HG02623 (cell line): ENCODE measurements at regions not wholly inside any gene's neighbourhood (a gene's known extent, or its start where the extent isn't known, plus 50 kb on each side); places are given as distances from the start of the nearest gene placed in this dataset.

ENCODE experiments used
- ATAC-seq: cut with Tn5 transposase; IDR thresholded peaks from one replicate; pipeline ENCODE4 v1.9.1; 2021; ENCODE audit warnings: moderate library complexity; ENCODE audit not compliant: unreplicated experiment

DNA sequence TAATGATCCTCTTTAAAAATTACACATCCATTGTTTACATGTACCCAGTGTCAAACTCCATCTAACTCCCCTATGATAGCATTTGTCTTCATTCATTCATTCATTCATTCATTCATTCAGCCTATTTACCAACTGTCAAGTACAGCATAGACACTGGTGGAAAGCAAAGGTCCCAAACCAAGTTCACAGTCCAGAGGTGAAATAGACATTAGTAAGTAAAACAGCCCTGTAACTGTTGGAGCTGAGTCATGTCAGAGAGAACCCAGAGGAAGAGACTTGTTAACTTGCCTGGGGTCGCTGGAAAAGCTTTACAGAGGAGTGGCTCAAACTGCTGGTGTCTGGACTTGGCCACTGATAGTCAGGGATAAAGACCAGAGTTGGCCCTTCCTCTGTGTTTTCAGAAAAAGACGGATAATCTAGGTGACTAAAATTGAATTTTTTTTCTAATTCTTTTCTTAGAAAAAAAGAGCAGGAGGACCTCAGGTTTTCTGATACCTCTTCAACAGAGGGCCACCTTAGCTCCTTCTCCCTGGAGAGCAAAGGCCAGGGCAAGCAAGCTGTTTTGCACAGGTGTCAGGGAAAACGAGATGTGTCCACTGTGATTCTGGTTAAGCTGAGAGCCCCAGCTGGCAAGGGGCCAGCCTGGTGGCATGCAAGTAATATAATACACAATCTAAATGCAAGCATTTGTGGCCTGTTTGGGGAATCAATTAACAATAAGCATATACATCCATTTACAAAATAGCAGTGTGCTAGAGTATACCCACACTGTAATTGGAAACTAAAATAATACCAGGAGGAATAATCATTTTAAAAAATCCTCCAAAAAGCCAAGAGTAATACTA is 96.7 kb upstream of the SLC14A2 start:
- ATAC-seq, result no peak

DNA sequence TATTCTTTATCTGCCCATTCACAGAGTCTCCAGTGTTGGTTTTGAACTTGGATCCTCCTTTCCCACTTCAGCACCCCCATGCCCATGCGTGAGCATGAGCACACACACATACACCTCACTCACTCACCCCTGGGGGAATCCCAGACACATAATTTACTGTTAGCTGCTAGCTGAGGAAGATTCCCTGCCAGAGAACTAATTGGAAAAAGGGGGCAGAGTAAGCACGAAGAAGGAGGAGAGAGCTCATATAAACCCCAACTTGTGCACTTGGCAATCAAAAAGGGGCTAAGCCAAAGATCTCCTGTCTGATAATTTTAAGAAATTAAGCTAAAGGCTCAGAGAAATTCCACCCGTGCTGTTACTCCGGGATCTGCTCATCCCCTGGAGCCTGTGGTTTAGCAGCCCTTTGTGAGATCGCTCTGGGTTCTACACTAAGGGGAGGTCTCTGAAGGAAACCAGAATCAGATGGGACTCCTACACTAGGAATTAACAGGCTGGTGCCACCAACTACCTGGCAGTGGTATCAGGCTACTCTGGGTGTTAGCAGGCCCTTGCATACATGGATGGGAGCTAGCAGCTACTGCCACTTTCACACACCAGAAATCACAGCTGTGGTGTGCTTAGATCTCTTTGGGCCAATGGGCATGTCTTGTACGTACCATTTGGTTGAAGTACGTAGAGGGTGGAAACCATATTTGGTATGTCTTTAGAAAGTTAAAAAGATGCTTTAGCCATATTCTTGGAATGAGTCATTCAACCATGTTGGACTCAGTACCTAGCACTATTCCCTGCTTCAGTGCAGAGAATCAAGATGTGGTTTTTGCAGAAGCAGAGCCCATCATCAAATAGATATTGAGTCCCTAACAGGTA is 95.6 kb upstream of the SLC14A2 start:
- no peak for ATAC-seq

DNA sequence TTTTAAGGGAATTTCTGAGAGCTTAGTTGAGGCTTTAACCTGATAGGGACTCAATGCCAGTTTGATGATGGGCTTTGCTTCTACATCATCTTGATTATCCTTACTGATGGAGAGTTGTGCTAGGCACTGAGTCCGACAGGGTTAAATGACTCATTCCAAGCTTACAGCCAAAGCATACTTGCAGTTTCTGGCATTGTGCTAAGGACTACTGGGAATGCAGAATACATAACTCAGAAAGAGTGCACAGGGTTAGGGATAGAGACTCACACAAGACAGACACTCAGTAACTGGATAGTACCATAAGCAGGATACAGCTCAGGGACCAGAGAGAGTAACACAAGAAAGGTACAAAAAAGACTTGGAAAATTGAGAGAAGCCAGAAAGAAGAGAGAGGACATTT is 94.1 kb upstream of the SLC14A2 start:
- no peak for ATAC-seq

DNA sequence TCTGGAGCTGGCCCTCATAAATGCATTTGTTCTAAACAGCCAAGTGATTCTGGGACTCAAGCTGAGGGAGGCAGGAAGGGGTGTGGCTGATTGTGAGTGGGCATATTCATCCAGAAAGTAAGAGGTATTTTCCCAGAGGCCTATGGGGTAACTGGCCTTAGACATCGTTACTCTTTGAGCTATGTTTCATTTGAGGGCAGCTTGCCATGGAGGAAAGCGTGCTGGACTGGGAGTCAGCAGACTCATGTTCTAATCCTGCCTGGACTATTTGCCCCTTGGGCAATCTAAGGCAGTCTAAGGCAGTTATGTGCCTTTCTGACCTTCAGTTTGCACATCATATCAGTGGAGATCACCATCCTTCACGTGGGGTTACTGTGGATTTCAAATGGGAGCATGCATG is 93.5 kb upstream of the SLC14A2 start:
- peak; percentile 47 for ATAC-seq

DNA sequence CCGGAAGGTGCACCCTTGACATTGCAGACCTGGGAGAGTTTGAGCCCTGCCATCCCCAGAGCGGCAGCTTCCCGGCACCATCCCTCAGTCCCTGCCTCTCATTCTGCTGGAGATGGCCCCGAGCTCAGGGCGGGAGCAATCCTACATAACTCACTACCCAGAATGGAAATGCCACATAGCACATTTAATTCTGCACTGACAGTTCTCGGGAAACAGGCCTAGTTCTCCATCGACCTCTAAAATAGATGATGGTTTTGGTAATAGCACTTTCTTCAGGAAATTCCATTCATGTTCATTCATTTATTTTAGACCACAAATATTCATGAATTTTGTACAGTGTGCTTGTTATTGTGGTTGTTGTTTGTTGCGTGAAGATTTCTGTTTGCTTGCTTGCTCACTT is 92.9 kb upstream of the SLC14A2 start:
- no peak for ATAC-seq

DNA sequence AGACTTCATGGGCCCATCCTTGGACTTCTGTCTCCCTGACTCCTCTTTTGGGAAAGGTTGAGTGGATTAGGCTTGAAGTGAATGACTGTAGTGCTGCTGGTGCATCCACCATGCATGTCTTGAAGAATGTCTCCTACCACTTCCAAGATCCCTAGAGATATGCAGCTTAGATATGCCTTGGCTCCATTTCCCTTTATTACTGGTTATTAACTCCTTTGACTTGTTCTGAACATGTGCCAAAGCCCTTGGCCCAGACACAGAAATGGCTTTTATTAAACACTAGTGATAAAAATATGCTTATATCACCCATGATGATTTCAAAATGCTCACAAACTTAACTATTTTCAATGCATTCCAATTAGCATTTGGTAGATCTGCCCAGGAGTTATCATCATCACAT is 90.0 kb upstream of the SLC14A2 start:
- ATAC-seq, result no peak

DNA sequence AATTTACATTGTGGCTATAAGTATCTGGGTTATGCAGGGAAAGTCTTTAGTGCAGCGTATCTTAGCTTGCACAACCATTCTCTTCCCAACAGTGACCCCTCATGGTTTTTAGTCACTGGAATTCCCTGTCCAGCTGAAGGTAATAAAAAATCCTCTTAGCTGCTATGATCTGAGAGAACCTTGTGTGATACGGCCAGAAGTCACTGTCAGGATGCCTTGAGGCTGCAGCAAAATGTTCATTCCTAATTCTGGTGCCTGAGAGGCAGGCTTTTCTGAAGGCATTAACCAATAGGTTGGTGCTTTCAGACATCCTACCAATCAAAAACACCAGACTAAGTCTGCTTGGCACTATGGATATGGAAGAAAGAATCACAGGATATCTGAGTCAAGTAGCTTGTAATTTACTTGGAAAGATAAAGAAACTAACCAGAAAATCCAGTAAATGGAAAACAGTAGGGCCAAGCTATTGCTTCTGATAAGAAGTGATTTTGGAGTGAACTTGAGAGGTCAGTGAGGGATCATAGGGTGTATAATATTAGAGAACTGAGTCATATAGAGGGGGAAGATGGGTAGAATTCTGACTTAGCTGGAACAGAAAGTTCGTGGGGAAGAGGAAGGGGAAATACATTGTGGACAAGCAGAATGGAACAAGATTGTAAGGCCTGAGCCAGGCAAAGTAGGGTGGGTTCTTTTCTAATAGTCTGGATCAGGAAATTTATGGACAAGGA is 89.0 kb upstream of the SLC14A2 start:
- no peak for ATAC-seq

DNA sequence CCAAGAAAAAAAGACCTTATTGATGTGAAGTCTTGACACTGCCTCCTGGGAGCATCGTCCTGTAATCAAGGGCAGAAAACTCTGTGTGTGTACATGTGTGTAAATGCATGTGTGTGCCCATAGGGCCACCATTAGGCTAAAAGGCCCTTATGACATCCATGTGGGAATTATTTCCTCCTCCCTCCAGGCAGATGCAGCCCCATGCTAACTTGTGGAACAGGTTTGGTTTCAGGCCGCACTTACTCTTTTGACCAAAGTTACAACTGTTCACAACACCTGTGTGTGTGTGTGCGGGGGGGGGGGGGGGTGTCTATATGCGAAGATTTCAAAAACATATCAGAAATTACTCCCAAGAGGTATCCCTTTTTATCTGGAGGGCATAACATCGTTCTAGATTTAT is 87.4 kb upstream of the SLC14A2 start:
- no peak for ATAC-seq

DNA sequence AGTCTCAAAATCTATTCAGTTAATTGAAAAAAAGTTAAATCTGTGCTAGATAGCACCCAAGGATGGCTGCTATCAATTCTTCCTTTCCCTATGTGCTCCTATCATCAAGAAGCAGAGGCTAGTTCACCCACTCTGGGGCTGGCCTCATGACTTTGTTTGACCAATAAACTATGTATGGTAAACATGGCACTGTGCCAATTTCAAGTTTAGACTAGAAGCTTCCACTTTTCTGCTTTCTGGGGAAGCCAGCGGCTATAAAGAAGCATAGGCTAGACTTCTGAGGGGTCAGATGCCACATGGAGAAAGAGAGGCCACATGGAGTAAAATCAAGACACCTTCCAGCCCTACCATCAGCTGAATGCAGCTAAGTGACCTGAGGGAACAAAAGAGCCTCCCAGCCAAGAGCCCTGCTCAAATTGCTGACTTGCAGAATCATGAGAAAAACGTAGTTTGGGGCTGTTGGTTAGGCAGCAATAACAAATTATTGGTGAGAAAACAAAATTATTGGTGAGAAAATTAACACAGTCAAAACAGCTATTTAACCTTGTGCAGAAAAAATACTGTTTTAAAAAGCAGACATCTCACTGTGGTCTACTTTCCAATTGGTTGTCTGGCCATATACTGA is 86.5 kb upstream of the SLC14A2 start:
- no peak for ATAC-seq

DNA sequence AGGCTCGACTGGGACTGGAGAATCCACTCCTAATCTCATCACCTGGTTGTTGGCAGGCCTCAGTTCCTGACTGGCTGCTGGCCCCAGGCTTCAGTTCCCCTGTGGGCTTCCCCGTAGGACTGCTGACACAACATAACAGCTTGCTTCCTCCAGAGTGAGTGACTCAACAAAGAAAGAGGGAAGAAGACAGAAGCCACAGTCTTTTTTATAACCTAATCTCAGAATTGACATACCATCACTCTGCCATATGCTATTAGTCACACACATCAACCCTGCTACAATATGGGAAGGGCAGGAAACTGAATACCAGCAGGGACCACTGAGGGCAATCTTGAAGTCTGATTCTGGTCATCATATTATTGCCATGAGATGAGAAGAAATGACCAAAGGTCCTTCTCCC is 76.8 kb upstream of the SLC14A2 start:
- ATAC-seq, result no peak

DNA sequence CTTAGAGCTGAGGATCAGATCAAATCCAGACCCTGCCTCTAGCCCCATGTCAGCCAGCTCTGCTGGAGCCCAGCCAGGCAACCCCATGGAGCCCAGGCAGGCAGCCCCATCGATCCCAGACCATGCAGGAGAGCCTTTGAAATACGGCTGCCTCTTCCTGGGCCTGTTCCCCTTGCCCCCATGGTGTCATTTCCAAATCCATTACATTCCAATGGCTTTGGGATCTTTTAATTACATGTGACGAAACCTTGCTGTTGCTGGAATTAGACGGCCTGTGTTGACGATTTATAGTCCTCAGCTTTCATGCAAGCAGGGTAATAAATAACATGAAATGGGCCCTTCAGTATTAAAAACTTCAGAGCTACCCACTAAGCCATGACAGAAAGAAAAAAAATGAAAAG is 75.8 kb upstream of the SLC14A2 start:
- ATAC-seq, result no peak

DNA sequence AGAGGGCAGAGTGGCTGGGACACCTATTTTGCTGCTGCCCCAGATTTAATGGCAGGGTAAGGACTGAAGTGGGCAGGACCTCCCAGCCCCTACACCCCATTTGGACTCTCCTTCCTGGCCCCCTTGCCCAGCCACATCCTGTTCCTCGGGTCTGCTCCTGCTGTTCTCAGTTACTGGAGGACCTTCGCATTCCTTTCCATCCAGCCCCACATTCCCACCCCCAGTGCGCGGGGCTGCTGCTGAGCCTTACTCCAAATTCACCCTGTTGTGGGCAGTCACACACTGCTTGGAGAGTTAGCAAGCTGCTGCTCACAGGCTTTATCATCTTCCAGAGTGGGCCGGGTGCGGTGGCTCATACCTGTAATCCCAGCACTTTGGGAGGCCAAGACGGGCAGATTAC is 75.2 kb upstream of the SLC14A2 start:
- no peak for ATAC-seq

DNA sequence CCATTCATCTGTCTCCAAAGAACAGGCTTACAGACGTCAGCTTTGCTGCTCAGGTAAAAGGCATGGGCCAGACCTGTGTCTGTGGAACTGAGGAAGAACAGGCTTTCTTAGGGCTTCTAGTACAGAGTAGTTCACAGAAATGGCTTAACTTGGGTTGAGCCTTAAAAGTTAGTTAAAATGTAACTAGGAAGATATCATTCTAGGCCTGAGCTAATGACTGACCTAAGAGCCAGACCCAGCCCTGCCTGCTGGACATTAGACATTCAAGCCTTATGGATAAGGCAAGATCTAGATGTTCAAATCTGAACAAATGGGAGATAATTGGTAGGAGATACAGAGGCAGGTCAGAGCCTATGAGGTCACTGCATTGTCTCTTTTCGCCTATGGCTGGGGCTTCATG is 73.9 kb upstream of the SLC14A2 start:
- no peak for ATAC-seq

DNA sequence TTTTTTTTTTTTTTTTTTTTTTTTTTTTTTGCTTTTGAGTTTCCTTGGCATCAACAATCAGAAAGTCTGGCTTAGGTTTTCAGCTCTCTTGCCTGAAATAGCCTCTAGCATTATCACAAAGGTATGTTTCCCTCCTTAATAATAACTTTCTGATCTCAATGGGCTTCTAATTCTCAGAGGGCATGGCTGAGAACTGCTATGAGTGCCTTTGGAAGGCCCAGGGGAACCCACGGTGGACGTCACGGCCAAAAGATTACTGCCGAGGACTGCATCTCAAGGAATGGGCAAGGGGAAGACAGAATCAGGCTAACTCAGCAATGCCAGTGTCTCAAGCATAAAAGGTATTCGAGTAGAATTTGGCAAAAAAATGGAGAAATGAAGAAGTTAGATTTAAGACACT is 73.2 kb upstream of the SLC14A2 start:
- ATAC-seq, result no peak

DNA sequence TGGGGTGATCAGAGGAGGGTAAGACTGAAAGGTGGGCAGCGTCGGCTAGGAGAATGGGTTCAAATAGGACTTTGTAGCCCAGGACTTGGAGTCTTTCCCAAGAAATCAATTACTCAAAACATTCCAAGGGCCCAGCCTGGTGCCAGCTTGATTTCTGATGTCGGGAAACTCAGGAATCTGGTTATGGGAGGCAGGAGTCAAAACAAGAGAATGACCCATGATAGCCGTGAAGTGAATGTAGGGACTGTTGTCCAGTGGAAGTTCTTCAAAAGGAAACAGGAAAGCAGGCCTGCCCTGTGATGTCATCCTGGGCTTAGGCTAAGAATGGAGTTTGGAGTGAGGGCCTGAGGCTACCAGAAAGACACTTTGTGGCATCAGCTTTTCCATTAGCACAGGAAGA is 67.4 kb upstream of the SLC14A2 start:
- no peak for ATAC-seq

DNA sequence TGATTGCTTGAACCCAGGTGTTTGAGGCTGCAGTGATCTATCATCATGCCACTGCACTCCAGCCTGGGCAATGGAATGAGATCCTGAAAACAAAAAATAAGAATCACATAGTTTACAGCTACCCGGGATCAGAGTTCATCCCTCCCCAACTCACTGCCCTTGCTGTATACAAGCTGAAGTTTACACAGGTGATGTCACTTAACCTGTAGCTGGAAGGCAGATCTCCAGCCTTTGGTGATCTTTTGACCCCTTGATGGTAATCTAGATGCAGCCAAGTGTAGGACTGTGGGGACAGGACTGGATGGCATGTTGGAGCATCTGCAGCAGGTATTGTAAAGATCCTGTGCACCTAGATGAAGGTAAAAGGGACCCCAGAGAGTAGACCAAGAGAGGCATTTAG is 66.7 kb upstream of the SLC14A2 start:
- no peak for ATAC-seq

DNA sequence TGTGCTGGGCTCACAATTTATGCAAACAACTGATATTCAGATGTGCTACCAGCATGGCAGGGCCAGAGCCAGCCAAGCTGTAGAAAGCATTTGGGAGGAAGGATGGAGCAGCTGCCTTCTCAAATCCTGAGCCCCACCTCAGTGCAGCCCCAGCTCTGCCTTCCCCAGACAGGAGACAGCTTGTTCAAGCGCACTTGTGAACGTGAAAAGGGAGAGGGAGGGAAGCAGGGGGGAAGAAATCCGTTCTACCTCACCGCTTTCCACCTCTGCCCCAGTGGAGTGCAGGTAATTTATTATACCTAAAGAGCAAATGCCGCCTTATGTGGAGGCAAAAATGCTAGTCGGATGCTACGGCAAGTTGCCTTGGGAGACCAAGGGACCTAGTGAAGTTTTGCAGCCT is 66.0 kb upstream of the SLC14A2 start:
- ATAC-seq, result no peak

DNA sequence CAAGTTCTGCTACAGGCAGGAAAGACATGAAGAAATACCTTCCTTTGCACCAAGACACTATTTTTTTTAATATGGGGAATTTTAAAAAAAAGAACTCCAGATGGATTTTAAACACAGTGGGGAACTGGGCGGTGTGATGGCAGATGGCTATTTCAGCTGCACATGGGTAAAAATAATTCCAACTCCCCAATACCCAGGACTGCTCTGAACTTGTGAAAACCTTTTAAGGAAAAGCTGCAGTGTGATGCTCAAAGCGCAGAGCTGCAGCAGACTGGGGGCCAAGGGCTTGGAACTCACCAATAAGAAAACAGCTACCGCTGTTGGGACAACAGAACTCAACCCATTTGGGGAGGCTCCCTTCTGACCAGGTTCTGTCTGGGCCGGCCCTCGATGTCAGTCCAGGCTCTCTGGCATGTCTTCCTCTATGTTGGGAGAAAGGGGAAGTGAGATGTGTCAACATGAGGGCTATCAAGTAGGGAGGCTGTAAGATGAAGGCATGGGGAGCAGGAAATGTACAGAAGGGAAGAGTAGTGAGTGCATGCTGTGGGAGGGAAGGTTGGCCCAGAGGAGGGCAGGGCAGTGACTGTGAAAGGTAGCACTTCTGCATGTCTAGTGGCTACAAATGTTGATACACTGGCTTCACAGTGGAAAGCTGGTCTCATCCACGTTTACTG is 64.0 kb upstream of the SLC14A2 start:
- ATAC-seq, result no peak

DNA sequence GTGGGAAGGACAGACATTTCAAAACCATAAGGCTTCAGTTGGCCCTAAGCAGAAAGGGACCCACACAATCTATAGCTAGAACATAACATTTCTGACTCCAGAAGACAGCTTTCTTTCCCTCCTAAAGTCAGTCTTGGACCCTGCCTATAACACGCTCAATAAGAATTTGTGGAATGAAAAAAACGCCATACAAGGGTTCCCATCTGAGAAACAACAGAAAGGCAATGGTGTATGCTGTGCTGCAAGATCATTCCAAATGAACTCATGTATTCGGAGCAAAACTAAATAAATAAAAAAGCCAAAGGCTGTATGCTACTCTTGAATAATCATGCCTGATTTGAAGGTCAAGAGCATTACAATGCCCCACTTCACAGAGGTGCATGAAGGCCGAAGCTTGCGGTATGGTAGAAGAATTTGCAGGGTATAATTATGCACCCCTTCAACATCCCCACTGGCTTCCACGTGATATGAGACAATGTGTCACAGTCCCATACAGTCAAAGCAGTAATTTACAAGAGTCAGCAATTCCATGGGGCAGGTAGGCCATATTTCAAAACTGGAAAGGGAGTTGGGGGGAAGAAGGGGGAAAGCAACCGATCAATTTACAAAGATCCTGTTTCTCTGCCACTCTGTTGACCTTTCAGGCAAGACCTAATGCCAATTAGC is 61.4 kb upstream of the SLC14A2 start:
- no peak for ATAC-seq

DNA sequence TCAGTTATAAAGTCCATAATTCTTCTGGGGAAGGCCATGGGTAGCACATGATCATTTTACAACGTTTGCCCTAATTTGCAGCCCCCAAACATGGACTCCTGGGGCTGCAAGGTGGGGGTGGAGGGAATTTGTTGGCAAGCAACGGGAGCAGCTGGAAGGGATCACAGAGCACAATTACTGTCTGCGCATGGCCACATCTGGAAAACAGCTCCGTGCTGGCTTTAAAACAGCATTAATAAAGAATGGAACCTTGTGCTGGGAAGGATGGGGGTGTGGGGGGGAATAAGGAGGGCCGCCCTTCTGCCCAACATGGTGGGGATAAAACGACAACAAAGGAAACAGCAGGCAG is 60.9 kb upstream of the SLC14A2 start:
- no peak for ATAC-seq
